Bronchial epithelial cell (primary cell): ENCODE measurements at regions not wholly inside any gene's neighbourhood (a gene's known extent, or its start where the extent isn't known, plus 50 kb on each side); places are given as distances from the start of the nearest gene placed in this dataset.
A peak's percentile ranks its signal among the peaks of the same experiment; 100 is the strongest.

Experiments used
- DNase-seq: peaks from one replicate; pipeline ENCODE4 v3.0.0-alpha.2; 2010; ENCODE audit warnings: low read depth
- FAIRE-seq: peaks from 2 replicates; lab custom pipeline; 2011; peaks lifted over from hg19 to GRCh38; lab: Jason Lieb, UNC
- H3K27me3 ChIP-seq: 2 replicates; pipeline ENCODE4 v1.5.1; 2011; ENCODE audit warnings: low read length; ENCODE audit not compliant: control insufficient read depth, insufficient read depth
- H3K36me3 ChIP-seq: 2 replicates; pipeline ENCODE4 v1.5.1; 2011; ENCODE audit warnings: low read length; ENCODE audit not compliant: control insufficient read depth, insufficient read depth
- H3K4me3 ChIP-seq: 2 replicates; pipeline ENCODE4 v1.5.1; 2011; ENCODE audit warnings: mild to moderate bottlenecking, low read depth, low read length, control low read depth
- TF ChIP-seq, protein P1 (sequence below): IDR thresholded peaks from 2 replicates; pipeline ENCODE4 v1.5.1; 2011; ENCODE audit warnings: mild to moderate bottlenecking, moderate library complexity, low read length, control low read depth, inconsistent platforms; ENCODE audit not compliant: insufficient read depth, severe bottlenecking

DNA sequence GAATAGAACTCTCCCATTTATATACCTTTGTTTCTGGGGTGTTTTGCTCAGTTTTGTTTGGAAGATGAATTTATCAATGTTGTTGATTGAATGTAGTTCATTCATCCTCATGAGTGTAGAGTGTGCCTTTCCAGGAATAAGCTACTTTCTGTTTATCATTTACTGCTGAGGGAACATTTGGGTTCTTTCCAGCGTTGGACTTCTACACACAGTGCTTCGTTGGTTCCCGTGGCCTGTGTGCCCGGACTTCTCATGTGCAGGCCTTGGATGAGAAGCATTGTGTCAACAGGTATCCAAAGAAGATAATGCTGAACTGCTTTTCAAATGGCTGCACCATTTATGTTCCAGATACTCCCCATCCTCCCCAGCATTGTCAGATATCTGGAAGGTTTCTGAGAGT is 107.6 kb upstream of the TNS3 start:
- Histone ChIP-seq H3K27me3 (no peaks in the 10 kb centered on the region), H3K36me3 (no peaks in the 10 kb centered on the region), H3K4me3 (no peak overlapping the region)
- FAIRE-seq, result no peak
- TF ChIP-seq, protein P1, sequence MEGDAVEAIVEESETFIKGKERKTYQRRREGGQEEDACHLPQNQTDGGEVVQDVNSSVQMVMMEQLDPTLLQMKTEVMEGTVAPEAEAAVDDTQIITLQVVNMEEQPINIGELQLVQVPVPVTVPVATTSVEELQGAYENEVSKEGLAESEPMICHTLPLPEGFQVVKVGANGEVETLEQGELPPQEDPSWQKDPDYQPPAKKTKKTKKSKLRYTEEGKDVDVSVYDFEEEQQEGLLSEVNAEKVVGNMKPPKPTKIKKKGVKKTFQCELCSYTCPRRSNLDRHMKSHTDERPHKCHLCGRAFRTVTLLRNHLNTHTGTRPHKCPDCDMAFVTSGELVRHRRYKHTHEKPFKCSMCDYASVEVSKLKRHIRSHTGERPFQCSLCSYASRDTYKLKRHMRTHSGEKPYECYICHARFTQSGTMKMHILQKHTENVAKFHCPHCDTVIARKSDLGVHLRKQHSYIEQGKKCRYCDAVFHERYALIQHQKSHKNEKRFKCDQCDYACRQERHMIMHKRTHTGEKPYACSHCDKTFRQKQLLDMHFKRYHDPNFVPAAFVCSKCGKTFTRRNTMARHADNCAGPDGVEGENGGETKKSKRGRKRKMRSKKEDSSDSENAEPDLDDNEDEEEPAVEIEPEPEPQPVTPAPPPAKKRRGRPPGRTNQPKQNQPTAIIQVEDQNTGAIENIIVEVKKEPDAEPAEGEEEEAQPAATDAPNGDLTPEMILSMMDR, result no peak
- no peak for DNase-seq

GRCh38 chr7:47688311-47689100 is 106.6 kb upstream of the TNS3 start:
- DNase-seq (no peak), FAIRE-seq (no peak)
- TF ChIP-seq, protein P1, result no peak
- Histone ChIP-seq H3K27me3 (no peaks in the 10 kb centered on the region), H3K36me3 (no peaks in the 10 kb centered on the region), H3K4me3 (no peak overlapping the region)

GRCh38 chr7:47685712-47686376 is 103.9 kb upstream of the TNS3 start:
- H3K27me3 ChIP-seq, result no peaks in the 10 kb centered on the region
- FAIRE-seq (peak; percentile 43), DNase-seq (peak; percentile 51)
- TF ChIP-seq, protein P1, result no peak
- no peak overlapping the region for H3K4me3 ChIP-seq
- H3K36me3 ChIP-seq, result no peaks in the 10 kb centered on the region

DNA sequence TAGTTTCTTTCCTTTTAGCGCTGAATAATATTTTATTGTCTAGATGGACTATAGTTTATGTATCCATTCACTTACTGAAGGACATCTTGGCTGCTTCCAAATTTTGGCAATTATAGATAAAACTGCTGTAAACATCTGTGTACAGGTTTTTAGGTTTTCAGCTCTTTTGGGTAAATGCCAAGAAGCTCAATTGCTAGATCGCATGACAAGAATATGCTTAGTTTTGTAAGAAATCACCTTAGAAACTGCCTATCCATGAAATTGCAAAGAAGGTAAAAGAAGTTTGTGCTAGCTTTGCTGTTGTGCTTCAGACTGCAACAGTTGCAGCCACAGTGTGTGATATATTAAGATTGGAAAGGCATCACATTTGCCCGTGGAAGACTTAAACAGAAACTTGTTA is 103.2 kb upstream of the TNS3 start:
- DNase-seq (no peak), FAIRE-seq (no peak)
- TF ChIP-seq, protein P1, result no peak
- Histone ChIP-seq H3K36me3 (no peaks in the 10 kb centered on the region), H3K4me3 (no peak overlapping the region), H3K27me3 (no peaks in the 10 kb centered on the region)

- DNase-seq (no peak), FAIRE-seq (no peak)
- H3K27me3 ChIP-seq, result no peaks in the 10 kb centered on the region
- TF ChIP-seq, protein P1, result no peak
- no peaks in the 10 kb centered on the region for H3K36me3 ChIP-seq
- no peak overlapping the region for H3K4me3 ChIP-seq
Measured at GRCh38 chr7:47684728-47685127, 102.8 kb upstream of the TNS3 start.
